Mesendoderm (in vitro differentiated cells): ENCODE measurements at regions not wholly inside any gene's neighbourhood (a gene's known extent, or its start where the extent isn't known, plus 50 kb on each side); places are given as distances from the start of the nearest gene placed in this dataset.

Source experiments
- DNase-seq: peaks from one replicate; pipeline ENCODE4 v3.0.0; 2013
- H2AK5ac ChIP-seq: 2 replicates; pipeline ENCODE4 v1.6.1; 2013; ENCODE audit warnings: low read length, inconsistent platforms
- H2BK120ac ChIP-seq: 2 replicates; pipeline ENCODE4 v1.6.1; 2013; ENCODE audit warnings: low read depth, mild to moderate bottlenecking, low read length, moderate library complexity, mixed read lengths
- H2BK15ac ChIP-seq: replicated peaks from 2 replicates; pipeline ENCODE4 v1.6.1; 2013; ENCODE audit warnings: low read depth, mild to moderate bottlenecking, moderate library complexity
- H2BK5ac ChIP-seq: 2 replicates; pipeline ENCODE4 v1.6.1; 2013; ENCODE audit warnings: low read length, inconsistent platforms
- H3K18ac ChIP-seq: 2 replicates; pipeline ENCODE4 v1.6.1; 2013; ENCODE audit warnings: mild to moderate bottlenecking, low read length, mixed read lengths
- H3K23ac ChIP-seq: one replicate; pipeline ENCODE4 v1.6.1; 2013; ENCODE audit warnings: low read length
- H3K27ac ChIP-seq: 2 replicates; pipeline ENCODE4 v1.5.1; 2013; ENCODE audit warnings: low read depth, mild to moderate bottlenecking, inconsistent platforms, low read length, moderate library complexity
- H3K27me3 ChIP-seq: 2 replicates; pipeline ENCODE4 v1.6.1; 2013; ENCODE audit warnings: low read length, control low read depth, mild to moderate bottlenecking, inconsistent platforms; ENCODE audit not compliant: insufficient read depth, poor library complexity
- H3K36me3 ChIP-seq: 2 replicates; pipeline ENCODE4 v1.6.1; 2013; ENCODE audit warnings: low read length, inconsistent platforms; ENCODE audit not compliant: control insufficient read depth, insufficient read depth
- H3K4ac ChIP-seq: one replicate; pipeline ENCODE4 v1.6.1; 2013; ENCODE audit warnings: low read depth, mild to moderate bottlenecking, low read length, moderate library complexity
- H3K4me1 ChIP-seq: 2 replicates; pipeline ENCODE4 v1.6.1; 2013; ENCODE audit warnings: low read depth, low read length, inconsistent platforms; ENCODE audit not compliant: control insufficient read depth
- H3K4me2 ChIP-seq: 2 replicates; pipeline ENCODE4 v1.6.1; 2013; ENCODE audit warnings: low read length
- H3K4me3 ChIP-seq: 2 replicates; pipeline ENCODE4 v1.5.1; 2013; ENCODE audit warnings: mild to moderate bottlenecking, low read length
- H3K56ac ChIP-seq: one replicate; pipeline ENCODE4 v1.6.1; 2013; ENCODE audit warnings: low read length
- H3K79me1 ChIP-seq: 2 replicates; pipeline ENCODE4 v1.6.1; 2013; ENCODE audit warnings: low read length, inconsistent platforms
- H3K79me2 ChIP-seq: 2 replicates; pipeline ENCODE4 v1.6.1; 2013; ENCODE audit warnings: mild to moderate bottlenecking, low read length; ENCODE audit not compliant: control insufficient read depth, insufficient read depth
- H3K9ac ChIP-seq: 2 replicates; pipeline ENCODE4 v1.6.1; 2013; ENCODE audit warnings: low read length, inconsistent platforms
- H4K5ac ChIP-seq: one replicate; pipeline ENCODE4 v1.6.1; 2013; ENCODE audit warnings: low read length
- H4K8ac ChIP-seq: one replicate; pipeline ENCODE4 v1.6.1; 2013; ENCODE audit warnings: low read depth, mild to moderate bottlenecking, control low read depth, low read length, moderate library complexity
- WGBS: extraction: QIAGEN DNeasy Blood & Tissue Kit; methylation state at CpG from one replicate; pipeline ENCODE4 v1.1.7; 2013; ENCODE audit warnings: low lambda C conversion rate, missing lambda C conversion rate; ENCODE audit not compliant: insufficient coverage; ENCODE audit errors: extremely low coverage; 5-methylcytosine and 5-hydroxymethylcytosine counted together

DNA sequence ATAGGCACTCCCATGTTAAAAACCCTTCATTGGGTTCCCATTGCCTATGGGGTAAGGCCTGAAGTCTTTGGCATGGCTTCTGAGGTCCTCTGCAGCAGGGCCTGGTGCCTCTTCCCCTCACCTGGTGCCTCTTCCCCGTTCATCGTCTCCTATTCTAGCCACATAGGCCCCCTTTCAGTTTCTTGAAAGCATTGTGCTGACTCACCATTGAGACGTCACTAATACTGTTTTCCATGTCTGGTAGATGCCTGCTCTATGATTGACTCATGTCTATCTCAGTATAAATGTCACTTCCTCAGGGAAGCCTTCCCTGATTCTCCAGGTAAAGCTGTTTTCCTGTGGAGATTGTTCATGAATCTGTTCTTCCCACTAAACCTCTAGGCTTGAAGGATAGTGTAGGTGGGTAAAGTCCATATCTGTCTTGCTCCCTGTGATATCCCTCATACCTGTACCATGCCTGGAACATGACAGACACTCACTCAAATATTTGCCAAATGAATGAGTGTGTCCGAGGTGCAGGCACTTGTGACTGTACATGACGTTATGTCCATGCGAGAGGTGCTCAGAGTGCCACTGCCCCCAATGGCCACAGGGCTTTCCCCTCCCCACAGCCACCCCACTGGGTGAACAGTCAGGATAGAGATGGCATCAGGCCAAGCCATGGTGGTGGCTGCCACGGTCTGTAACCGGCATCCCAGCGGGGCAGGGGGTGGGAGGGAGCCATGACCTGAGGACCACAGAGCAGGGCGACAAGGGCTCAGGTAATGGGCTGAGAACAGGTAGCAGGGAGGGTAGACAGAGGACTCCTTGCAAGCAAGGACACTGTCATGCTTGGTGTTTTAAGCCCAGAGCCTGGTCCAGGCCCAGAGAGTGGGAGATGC lies 85.2 kb upstream of the FAM20A start:
- H3K23ac ChIP-seq, result no peak overlapping the region
- no peaks in the 10 kb centered on the region for H3K4me1 ChIP-seq
- H2BK15ac ChIP-seq, result no peak overlapping the region
- H2BK120ac ChIP-seq, result no peak overlapping the region
- no peak overlapping the region for H4K8ac ChIP-seq
- no peak overlapping the region for H3K9ac ChIP-seq
- H3K27me3 ChIP-seq, result no peaks in the 10 kb centered on the region
- no peak overlapping the region for H3K4me2 ChIP-seq
- no CpG with 5 or more reads among the region's 10 CpGs for WGBS
- H2BK5ac ChIP-seq, result no peak overlapping the region
- H3K36me3 ChIP-seq, result no peaks in the 10 kb centered on the region
- H3K79me1 ChIP-seq, result no peaks in the 10 kb centered on the region
- H3K79me2 ChIP-seq, result no peaks in the 10 kb centered on the region
- H3K4me3 ChIP-seq, result no peak overlapping the region
- no peak overlapping the region for H2AK5ac ChIP-seq
- DNase-seq, result no peak
- H3K56ac ChIP-seq, result no peak overlapping the region
- H3K27ac ChIP-seq, result no peak overlapping the region
- H3K4ac ChIP-seq, result no peak overlapping the region
- H3K18ac ChIP-seq, result no peak overlapping the region
- H4K5ac ChIP-seq, result no peak overlapping the region

DNA sequence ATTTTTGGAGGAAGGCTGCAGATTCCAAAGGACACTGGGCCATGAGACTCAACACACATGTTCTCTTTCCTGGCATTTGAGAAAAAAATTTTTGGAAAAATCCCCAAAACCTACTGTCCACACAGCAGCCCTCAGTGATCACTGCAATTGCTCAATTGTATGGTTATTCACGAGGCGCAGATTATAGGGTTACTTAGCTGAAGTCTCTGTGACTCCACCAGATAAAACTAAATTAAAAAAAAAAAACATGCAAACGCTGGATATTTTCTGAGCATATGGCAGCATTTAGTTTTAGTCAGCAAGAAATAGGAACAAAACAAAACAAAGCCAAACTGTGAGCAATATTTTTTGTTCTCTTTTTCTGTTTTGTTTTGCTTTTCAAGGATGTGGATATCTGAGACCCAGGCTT lies 83.8 kb upstream of the FAM20A start:
- Histone ChIP-seq H3K23ac (no peak overlapping the region), H3K79me2 (no peaks in the 10 kb centered on the region), H3K4me3 (no peak overlapping the region), H3K36me3 (no peaks in the 10 kb centered on the region), H4K5ac (no peak overlapping the region), H3K4ac (no peak overlapping the region), H3K18ac (no peak overlapping the region), H3K27ac (no peak overlapping the region), H3K4me1 (no peaks in the 10 kb centered on the region), H3K27me3 (no peaks in the 10 kb centered on the region), H2BK120ac (no peak overlapping the region), H2BK15ac (no peak overlapping the region), H3K4me2 (no peak overlapping the region), H3K56ac (no peak overlapping the region), H2AK5ac (no peak overlapping the region), H3K79me1 (no peaks in the 10 kb centered on the region), H2BK5ac (no peak overlapping the region), H4K8ac (no peak overlapping the region), H3K9ac (no peak overlapping the region)
- no CpG with 5 or more reads among the region's 3 CpGs for WGBS
- no peak for DNase-seq

DNA sequence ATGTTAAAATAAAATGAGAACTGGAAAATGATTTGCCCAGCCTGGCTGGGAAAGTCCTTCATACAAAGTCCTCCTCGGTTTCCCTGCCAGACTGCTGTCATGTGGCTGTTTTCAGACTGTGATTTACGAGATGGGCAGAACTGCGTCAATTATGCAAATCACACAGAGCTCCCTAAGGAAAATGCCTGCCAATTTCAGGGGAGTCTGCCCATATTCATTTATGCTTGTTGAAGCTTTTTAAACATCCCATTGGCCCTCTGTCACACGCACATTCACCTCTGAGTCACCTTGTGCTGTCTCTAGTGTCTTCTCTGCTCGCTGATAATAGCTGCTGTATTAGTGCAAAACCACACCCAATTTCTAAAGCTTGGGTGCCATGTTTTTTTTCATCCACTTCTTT lies 81.7 kb upstream of the FAM20A start:
- no peak overlapping the region for H2BK15ac ChIP-seq
- no peak overlapping the region for H3K4me2 ChIP-seq
- no peak for DNase-seq
- no peak overlapping the region for H3K23ac ChIP-seq
- no peak overlapping the region for H3K9ac ChIP-seq
- no peak overlapping the region for H4K5ac ChIP-seq
- no peak overlapping the region for H3K4me3 ChIP-seq
- H3K27ac ChIP-seq, result no peak overlapping the region
- no peak overlapping the region for H3K18ac ChIP-seq
- no peak overlapping the region for H2BK5ac ChIP-seq
- no peak overlapping the region for H2AK5ac ChIP-seq
- no CpG with 5 or more reads among the region's 5 CpGs for WGBS
- H2BK120ac ChIP-seq, result no peak overlapping the region
- no peak overlapping the region for H3K4ac ChIP-seq
- no peaks in the 10 kb centered on the region for H3K27me3 ChIP-seq
- no peaks in the 10 kb centered on the region for H3K79me1 ChIP-seq
- H3K4me1 ChIP-seq, result no peaks in the 10 kb centered on the region
- no peaks in the 10 kb centered on the region for H3K36me3 ChIP-seq
- no peak overlapping the region for H3K56ac ChIP-seq
- no peak overlapping the region for H4K8ac ChIP-seq
- no peaks in the 10 kb centered on the region for H3K79me2 ChIP-seq

- WGBS, result no CpG with 5 or more reads among the region's 1 CpG
- H3K56ac ChIP-seq, result no peak overlapping the region
Observed at GRCh38 chr17:68679882-68680281, 78.7 kb upstream of the FAM20A start.

GRCh38 chr17:68676856-68677255 lies 75.7 kb upstream of the FAM20A start:
- Histone ChIP-seq H3K4me1 (no peaks in the 10 kb centered on the region), H3K18ac (peak overlapping the region; percentile 52), H4K8ac (no peak overlapping the region), H2AK5ac (no peak overlapping the region), H3K36me3 (no peaks in the 10 kb centered on the region), H2BK5ac (no peak overlapping the region), H3K27ac (no peak overlapping the region), H3K4me2 (no peak overlapping the region), H3K79me1 (no peaks in the 10 kb centered on the region), H3K9ac (no peak overlapping the region), H4K5ac (no peak overlapping the region), H3K56ac (no peak overlapping the region), H3K79me2 (no peaks in the 10 kb centered on the region), H3K4me3 (no peak overlapping the region), H3K4ac (no peak overlapping the region), H2BK15ac (no peak overlapping the region), H3K23ac (no peak overlapping the region), H2BK120ac (no peak overlapping the region), H3K27me3 (no peaks in the 10 kb centered on the region)
- peak; percentile 31 for DNase-seq
- no CpG with 5 or more reads among the region's 8 CpGs for WGBS

More at GRCh38 chr17:68679882-68680281, 78.7 kb upstream of the FAM20A start:
- Histone ChIP-seq H3K27ac (no peak overlapping the region), H4K5ac (no peak overlapping the region), H3K27me3 (no peaks in the 10 kb centered on the region), H3K4me3 (no peak overlapping the region), H3K23ac (no peak overlapping the region), H4K8ac (no peak overlapping the region), H3K18ac (no peak overlapping the region), H3K4ac (no peak overlapping the region), H2BK5ac (no peak overlapping the region), H3K79me2 (no peaks in the 10 kb centered on the region), H2BK15ac (no peak overlapping the region), H3K4me1 (no peaks in the 10 kb centered on the region), H3K4me2 (no peak overlapping the region), H3K36me3 (no peaks in the 10 kb centered on the region), H3K9ac (no peak overlapping the region), H2AK5ac (no peak overlapping the region), H3K79me1 (no peaks in the 10 kb centered on the region), H2BK120ac (no peak overlapping the region)
- DNase-seq, result no peak

- H3K4me3 ChIP-seq, result no peak overlapping the region
- no CpG with 5 or more reads among the region's 5 CpGs for WGBS
Observed at GRCh38 chr17:68675723-68676122, 74.6 kb upstream of the FAM20A start.

More at GRCh38 chr17:68675723-68676122, 74.6 kb upstream of the FAM20A start:
- Histone ChIP-seq H2BK120ac (no peak overlapping the region), H3K56ac (peak overlapping the region; percentile 10), H3K27me3 (no peaks in the 10 kb centered on the region), H4K5ac (no peak overlapping the region), H3K79me2 (no peaks in the 10 kb centered on the region), H2BK5ac (no peak overlapping the region), H3K23ac (no peak overlapping the region), H3K18ac (no peak overlapping the region), H3K79me1 (no peaks in the 10 kb centered on the region), H2AK5ac (no peak overlapping the region), H3K27ac (no peak overlapping the region), H3K4me1 (no peaks in the 10 kb centered on the region), H3K36me3 (no peaks in the 10 kb centered on the region), H4K8ac (no peak overlapping the region), H3K4me2 (no peak overlapping the region), H3K9ac (no peak overlapping the region), H2BK15ac (no peak overlapping the region), H3K4ac (no peak overlapping the region)
- DNase-seq, result no peak
